ENCODE measurements at regions not wholly inside any gene's neighbourhood (a gene's known extent, or its start where the extent isn't known, plus 50 kb on each side); places are given as distances from the start of the nearest gene placed in this dataset.
A peak's percentile ranks its signal among the peaks of the same experiment; 100 is the strongest.

DNA sequence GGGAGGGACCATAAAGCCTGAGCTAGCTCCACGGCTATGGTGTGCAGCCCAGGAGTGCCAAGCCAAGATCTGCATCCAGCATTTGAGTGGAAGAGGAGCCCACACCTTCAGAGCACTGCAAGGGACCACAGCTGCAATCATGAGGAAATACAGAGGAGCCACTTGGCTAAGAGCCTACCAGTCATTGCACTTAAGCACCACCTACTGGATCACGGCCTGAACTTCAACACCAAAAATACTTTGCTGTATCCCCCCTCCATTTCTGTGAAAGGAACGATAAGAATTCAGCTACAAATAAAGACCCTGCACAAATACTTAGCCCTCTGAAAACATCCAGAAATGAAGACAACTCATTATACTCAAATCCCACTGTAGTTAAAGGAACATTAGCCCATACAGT lies 545.3 kb downstream of the TSN start:
- Histone ChIP-seq H3K4me2 (ENCODE audit: low read depth, low read length, poor library complexity, severe bottlenecking) (no peak overlapping the region), H3K9me2 (replicated peaks; ENCODE audit: insufficient read depth, low read length) (no peaks in the 10 kb centered on the region), H3K36me3 (ENCODE audit: insufficient read depth, low read length) (no peaks in the 10 kb centered on the region), H3K27me3 (ENCODE audit: low read length) (no peaks in the 10 kb centered on the region), H3K9ac (ENCODE audit: low read length) (no peak overlapping the region), H3K79me2 (ENCODE audit: low read length) (no peaks in the 10 kb centered on the region), H2AFZ (ENCODE audit: low read length) (no peak overlapping the region), H3K4me1 (ENCODE audit: low read length) (no peaks in the 10 kb centered on the region), H3K4me3 (ENCODE audit: low read length) (no peak overlapping the region), H3K27ac (ENCODE audit: low read length) (no peak overlapping the region), H3K9me3 (ENCODE audit: low read length) (no peaks in the 10 kb centered on the region), H4K20me1 (ENCODE audit: insufficient read depth, low read depth, low read length) (no peaks in the 10 kb centered on the region)
- peak; percentile 80 for DNase-seq

DNA sequence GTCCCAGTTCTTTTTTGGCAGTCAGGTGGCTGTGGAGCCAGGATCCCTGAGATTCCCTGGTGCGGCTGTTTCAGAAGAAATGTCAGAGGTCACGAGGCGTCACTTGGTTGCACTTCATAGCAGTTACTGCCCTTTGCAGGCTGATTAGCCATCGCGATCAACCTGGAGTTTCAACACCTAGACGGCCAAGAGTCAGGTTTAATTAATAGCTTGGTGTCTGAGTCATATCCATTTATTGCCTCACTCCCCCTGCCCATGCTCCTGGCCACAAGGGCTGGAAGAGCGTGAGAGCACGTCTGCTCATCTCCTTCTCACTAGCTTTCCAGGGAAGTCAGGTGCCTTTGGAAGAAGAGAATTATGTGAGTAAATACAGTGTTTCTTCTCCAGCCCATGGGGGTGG lies 552.3 kb downstream of the TSN start:
- no peaks in the 10 kb centered on the region for H3K9me3 ChIP-seq (ENCODE audit: low read length)
- no peaks in the 10 kb centered on the region for H3K36me3 ChIP-seq (ENCODE audit: insufficient read depth, low read length)
- no peaks in the 10 kb centered on the region for H3K9me2 ChIP-seq (replicated peaks; ENCODE audit: insufficient read depth, low read length)
- no peak overlapping the region for H3K9ac ChIP-seq (ENCODE audit: low read length)
- no peaks in the 10 kb centered on the region for H3K79me2 ChIP-seq (ENCODE audit: low read length)
- no peaks in the 10 kb centered on the region for H4K20me1 ChIP-seq (ENCODE audit: insufficient read depth, low read depth, low read length)
- H3K4me2 ChIP-seq (ENCODE audit: low read depth, low read length, poor library complexity, severe bottlenecking) = no peak overlapping the region
- H2AFZ ChIP-seq (ENCODE audit: low read length) = no peak overlapping the region
- DNase-seq = no peak
- H3K27ac ChIP-seq (ENCODE audit: low read length) = no peak overlapping the region
- H3K4me1 ChIP-seq (ENCODE audit: low read length) = no peaks in the 10 kb centered on the region
- H3K27me3 ChIP-seq (ENCODE audit: low read length) = no peaks in the 10 kb centered on the region
- H3K4me3 ChIP-seq (ENCODE audit: low read length) = no peak overlapping the region

DNA sequence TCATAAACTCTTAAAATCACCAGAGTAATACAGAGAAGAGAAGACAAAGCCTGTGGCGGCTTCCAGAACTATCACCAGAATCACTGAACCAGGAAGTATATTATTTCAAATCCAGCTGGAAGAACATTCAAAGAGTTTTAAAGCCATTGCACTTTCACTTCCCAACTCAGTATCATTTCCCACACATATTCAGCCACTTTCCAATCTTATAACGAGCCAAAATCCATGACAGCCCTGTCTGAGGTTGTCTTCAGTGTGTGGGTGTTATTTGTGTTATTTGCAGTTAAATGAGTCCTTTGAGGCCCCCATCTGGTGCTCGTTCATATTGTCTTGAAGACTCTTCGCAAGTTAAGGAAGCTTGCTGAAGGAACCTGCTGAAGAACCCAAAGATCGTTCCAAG lies 559.9 kb downstream of the TSN start:
- H2AFZ ChIP-seq (ENCODE audit: low read length) = no peak overlapping the region
- no peak overlapping the region for H3K9ac ChIP-seq (ENCODE audit: low read length)
- H3K79me2 ChIP-seq (ENCODE audit: low read length) = no peaks in the 10 kb centered on the region
- no peak overlapping the region for H3K27ac ChIP-seq (ENCODE audit: low read length)
- H3K9me3 ChIP-seq (ENCODE audit: low read length) = no peaks in the 10 kb centered on the region
- DNase-seq = peak; percentile 44
- H3K27me3 ChIP-seq (ENCODE audit: low read length) = no peaks in the 10 kb centered on the region
- no peaks in the 10 kb centered on the region for H3K4me1 ChIP-seq (ENCODE audit: low read length)
- H3K4me3 ChIP-seq (ENCODE audit: low read length) = no peak overlapping the region
- no peaks in the 10 kb centered on the region for H4K20me1 ChIP-seq (ENCODE audit: insufficient read depth, low read depth, low read length)
- H3K4me2 ChIP-seq (ENCODE audit: low read depth, low read length, poor library complexity, severe bottlenecking) = no peak overlapping the region
- H3K9me2 ChIP-seq (replicated peaks; ENCODE audit: insufficient read depth, low read length) = no peaks in the 10 kb centered on the region
- H3K36me3 ChIP-seq (ENCODE audit: insufficient read depth, low read length) = no peaks in the 10 kb centered on the region

- Histone ChIP-seq H3K79me2 (ENCODE audit: low read length) (no peaks in the 10 kb centered on the region), H3K36me3 (ENCODE audit: insufficient read depth, low read length) (no peaks in the 10 kb centered on the region), H3K4me3 (ENCODE audit: low read length) (no peak overlapping the region), H3K27ac (ENCODE audit: low read length) (no peak overlapping the region), H2AFZ (ENCODE audit: low read length) (no peak overlapping the region), H3K27me3 (ENCODE audit: low read length) (no peaks in the 10 kb centered on the region), H3K9ac (ENCODE audit: low read length) (no peak overlapping the region), H3K9me2 (replicated peaks; ENCODE audit: insufficient read depth, low read length) (no peaks in the 10 kb centered on the region), H3K9me3 (ENCODE audit: low read length) (no peaks in the 10 kb centered on the region), H3K4me1 (ENCODE audit: low read length) (no peaks in the 10 kb centered on the region), H4K20me1 (ENCODE audit: insufficient read depth, low read depth, low read length) (no peaks in the 10 kb centered on the region), H3K4me2 (ENCODE audit: low read depth, low read length, poor library complexity, severe bottlenecking) (no peak overlapping the region)
- DNase-seq = no peak
Measured at GRCh38 chr2:122319539-122320132, 564.2 kb downstream of the TSN start.

GRCh38 chr2:122322815-122323214 lies 567.4 kb downstream of the TSN start:
- no peak for DNase-seq
- no peak overlapping the region for H3K4me3 ChIP-seq (ENCODE audit: low read length)
- no peaks in the 10 kb centered on the region for H3K79me2 ChIP-seq (ENCODE audit: low read length)
- no peaks in the 10 kb centered on the region for H3K9me2 ChIP-seq (replicated peaks; ENCODE audit: insufficient read depth, low read length)
- H3K27ac ChIP-seq (ENCODE audit: low read length) = no peak overlapping the region
- no peaks in the 10 kb centered on the region for H3K36me3 ChIP-seq (ENCODE audit: insufficient read depth, low read length)
- no peak overlapping the region for H3K9ac ChIP-seq (ENCODE audit: low read length)
- H2AFZ ChIP-seq (ENCODE audit: low read length) = no peak overlapping the region
- H3K27me3 ChIP-seq (ENCODE audit: low read length) = no peaks in the 10 kb centered on the region
- no peak overlapping the region for H3K4me2 ChIP-seq (ENCODE audit: low read depth, low read length, poor library complexity, severe bottlenecking)
- H3K4me1 ChIP-seq (ENCODE audit: low read length) = no peaks in the 10 kb centered on the region
- H3K9me3 ChIP-seq (ENCODE audit: low read length) = no peaks in the 10 kb centered on the region
- no peaks in the 10 kb centered on the region for H4K20me1 ChIP-seq (ENCODE audit: insufficient read depth, low read depth, low read length)

DNA sequence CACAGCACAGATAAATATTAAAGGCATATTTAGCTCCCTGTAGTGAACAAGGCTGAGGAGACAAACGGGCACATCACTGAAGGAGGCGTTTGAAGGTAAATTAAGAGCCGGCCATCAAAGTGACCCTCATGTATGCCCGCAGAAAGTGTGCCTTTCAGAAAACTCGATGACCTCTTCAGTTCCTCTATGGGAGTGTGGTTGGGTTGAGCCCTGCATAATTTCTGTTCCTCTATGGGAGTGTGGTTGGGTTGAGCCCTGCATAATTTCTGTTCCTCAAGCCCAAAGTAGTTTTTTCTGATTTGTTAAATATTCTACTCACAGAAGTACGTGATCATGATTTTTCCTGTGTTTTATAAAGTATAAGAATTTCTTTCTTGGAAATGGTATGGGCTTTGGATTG lies 568.5 kb downstream of the TSN start:
- Histone ChIP-seq H2AFZ (ENCODE audit: low read length) (no peak overlapping the region), H3K4me1 (ENCODE audit: low read length) (no peaks in the 10 kb centered on the region), H3K79me2 (ENCODE audit: low read length) (no peaks in the 10 kb centered on the region), H3K27ac (ENCODE audit: low read length) (no peak overlapping the region), H3K4me2 (ENCODE audit: low read depth, low read length, poor library complexity, severe bottlenecking) (no peak overlapping the region), H3K9ac (ENCODE audit: low read length) (no peak overlapping the region), H3K9me3 (ENCODE audit: low read length) (no peaks in the 10 kb centered on the region), H4K20me1 (ENCODE audit: insufficient read depth, low read depth, low read length) (no peaks in the 10 kb centered on the region), H3K27me3 (ENCODE audit: low read length) (no peaks in the 10 kb centered on the region), H3K36me3 (ENCODE audit: insufficient read depth, low read length) (no peaks in the 10 kb centered on the region), H3K4me3 (ENCODE audit: low read length) (no peak overlapping the region), H3K9me2 (replicated peaks; ENCODE audit: insufficient read depth, low read length) (no peaks in the 10 kb centered on the region)
- DNase-seq = no peak

DNA sequence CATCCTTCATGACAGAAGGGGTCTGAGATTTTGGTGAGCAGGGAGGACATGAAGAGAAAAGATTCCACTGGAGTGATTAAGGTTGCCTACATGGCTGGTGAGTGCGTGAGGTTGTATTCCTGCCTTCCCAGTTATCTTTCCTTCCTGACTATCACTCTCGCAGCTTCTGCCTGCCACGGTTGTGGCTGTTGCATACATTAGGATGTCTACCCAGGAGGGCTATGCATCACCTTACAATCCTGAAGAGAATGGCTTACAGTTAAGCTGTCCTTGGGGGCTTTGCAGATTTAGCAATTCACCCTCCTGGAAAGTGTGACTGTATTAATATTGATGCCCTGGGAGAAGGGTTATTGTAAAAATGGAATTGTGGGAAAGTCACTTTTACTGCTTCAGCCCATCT lies 571.0 kb downstream of the TSN start:
- Histone ChIP-seq H3K9ac (ENCODE audit: low read length) (no peak overlapping the region), H3K9me3 (ENCODE audit: low read length) (no peaks in the 10 kb centered on the region), H3K27me3 (ENCODE audit: low read length) (no peaks in the 10 kb centered on the region), H2AFZ (ENCODE audit: low read length) (no peak overlapping the region), H3K4me2 (ENCODE audit: low read depth, low read length, poor library complexity, severe bottlenecking) (no peak overlapping the region), H3K4me3 (ENCODE audit: low read length) (no peak overlapping the region), H3K36me3 (ENCODE audit: insufficient read depth, low read length) (no peaks in the 10 kb centered on the region), H3K79me2 (ENCODE audit: low read length) (no peaks in the 10 kb centered on the region), H3K27ac (ENCODE audit: low read length) (no peak overlapping the region), H3K4me1 (ENCODE audit: low read length) (no peaks in the 10 kb centered on the region), H4K20me1 (ENCODE audit: insufficient read depth, low read depth, low read length) (no peaks in the 10 kb centered on the region), H3K9me2 (replicated peaks; ENCODE audit: insufficient read depth, low read length) (no peaks in the 10 kb centered on the region)
- DNase-seq = no peak

DNA sequence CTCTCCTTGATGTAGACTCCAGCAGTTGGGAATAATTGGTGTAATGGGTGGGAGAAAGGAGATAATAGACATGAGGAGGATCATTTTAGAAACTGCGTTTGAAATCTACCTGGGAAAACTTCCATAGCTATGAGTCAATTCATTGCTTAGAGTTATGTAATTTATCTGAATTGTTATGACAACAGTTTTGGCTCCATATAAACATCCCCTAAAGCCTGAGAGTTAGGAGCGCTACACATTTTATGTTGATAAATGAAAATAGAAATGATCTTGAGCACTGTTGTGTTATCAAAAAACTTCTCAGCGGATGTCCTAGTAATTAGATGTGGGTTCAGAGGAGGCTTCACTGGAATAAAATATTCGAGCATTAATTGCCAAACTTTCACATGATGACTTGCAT lies 573.4 kb downstream of the TSN start:
- H3K36me3 ChIP-seq (ENCODE audit: insufficient read depth, low read length) = no peaks in the 10 kb centered on the region
- H3K4me3 ChIP-seq (ENCODE audit: low read length) = no peak overlapping the region
- H3K9ac ChIP-seq (ENCODE audit: low read length) = no peak overlapping the region
- H3K4me2 ChIP-seq (ENCODE audit: low read depth, low read length, poor library complexity, severe bottlenecking) = no peak overlapping the region
- H4K20me1 ChIP-seq (ENCODE audit: insufficient read depth, low read depth, low read length) = no peaks in the 10 kb centered on the region
- no peak overlapping the region for H2AFZ ChIP-seq (ENCODE audit: low read length)
- no peaks in the 10 kb centered on the region for H3K79me2 ChIP-seq (ENCODE audit: low read length)
- no peak overlapping the region for H3K27ac ChIP-seq (ENCODE audit: low read length)
- DNase-seq = no peak
- H3K9me3 ChIP-seq (ENCODE audit: low read length) = no peaks in the 10 kb centered on the region
- H3K4me1 ChIP-seq (ENCODE audit: low read length) = no peaks in the 10 kb centered on the region
- no peaks in the 10 kb centered on the region for H3K27me3 ChIP-seq (ENCODE audit: low read length)
- H3K9me2 ChIP-seq (replicated peaks; ENCODE audit: insufficient read depth, low read length) = no peaks in the 10 kb centered on the region

DNA sequence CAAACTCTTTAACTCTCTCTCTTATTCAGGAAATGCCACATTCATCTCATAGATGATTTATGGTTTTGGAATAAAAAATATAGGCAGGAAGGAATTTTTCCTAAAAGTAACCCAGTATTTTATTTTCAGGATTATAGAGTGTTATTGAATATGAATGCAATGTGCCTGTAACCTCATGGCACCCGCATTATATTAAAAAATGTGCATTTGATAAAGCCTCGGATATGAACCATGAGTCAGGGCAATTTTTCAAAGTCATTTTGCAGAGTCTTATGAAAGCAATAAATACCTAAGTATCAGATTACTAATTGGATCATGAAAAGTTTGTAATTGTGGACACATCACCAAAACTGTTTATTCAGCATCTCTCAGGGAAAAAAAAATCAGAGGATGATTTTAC lies 573.8 kb downstream of the TSN start:
- H3K27ac ChIP-seq (ENCODE audit: low read length) = no peak overlapping the region
- H3K9me3 ChIP-seq (ENCODE audit: low read length) = no peaks in the 10 kb centered on the region
- DNase-seq = no peak
- no peak overlapping the region for H3K4me3 ChIP-seq (ENCODE audit: low read length)
- H3K27me3 ChIP-seq (ENCODE audit: low read length) = no peaks in the 10 kb centered on the region
- H4K20me1 ChIP-seq (ENCODE audit: insufficient read depth, low read depth, low read length) = no peaks in the 10 kb centered on the region
- H3K9me2 ChIP-seq (replicated peaks; ENCODE audit: insufficient read depth, low read length) = no peaks in the 10 kb centered on the region
- no peak overlapping the region for H3K9ac ChIP-seq (ENCODE audit: low read length)
- no peaks in the 10 kb centered on the region for H3K4me1 ChIP-seq (ENCODE audit: low read length)
- H3K36me3 ChIP-seq (ENCODE audit: insufficient read depth, low read length) = no peaks in the 10 kb centered on the region
- H3K4me2 ChIP-seq (ENCODE audit: low read depth, low read length, poor library complexity, severe bottlenecking) = no peak overlapping the region
- no peaks in the 10 kb centered on the region for H3K79me2 ChIP-seq (ENCODE audit: low read length)
- no peak overlapping the region for H2AFZ ChIP-seq (ENCODE audit: low read length)
